Anterior cingulate cortex (tissue), 58 donors: ENCODE measurements at regions not wholly inside any gene's neighbourhood (a gene's known extent, or its start where the extent isn't known, plus 50 kb on each side); places are given as distances from the start of the nearest gene placed in this dataset.

ENCODE experiments used
- DNase-seq, 58 donors: peaks; one replicate each; lab custom pipeline; 2025; lab: John Stamatoyannopoulos, UW

GRCh38 chr11:76277298-76278175 is 71.2 kb upstream of the WNT11 start:
- DNase-seq = no peak

GRCh38 chr11:76276781-76277155 is 70.5 kb upstream of the WNT11 start:
- no peak for DNase-seq

- no peak for DNase-seq
Measured at GRCh38 chr11:76276046-76276780, 69.9 kb upstream of the WNT11 start.

- no peak for DNase-seq
Measured at GRCh38 chr11:76275446-76275845, 69.1 kb upstream of the WNT11 start.

- DNase-seq = no peak
Measured at GRCh38 chr11:76271068-76271467, 64.8 kb upstream of the WNT11 start.

- DNase-seq = no peak
Measured at GRCh38 chr11:76270389-76270788, 64.1 kb upstream of the WNT11 start.

GRCh38 chr11:76269661-76270261 is 63.5 kb upstream of the WNT11 start:
- DNase-seq = no peak

GRCh38 chr11:76269247-76269646 is 62.9 kb upstream of the WNT11 start:
- no peak for DNase-seq

GRCh38 chr11:76268498-76268897 is 62.2 kb upstream of the WNT11 start:
- DNase-seq = no peak

- no peak for DNase-seq
Measured at GRCh38 chr11:76267556-76267955, 61.3 kb upstream of the WNT11 start.

GRCh38 chr11:76266286-76267100 is 60.2 kb upstream of the WNT11 start:
- DNase-seq = no peak

- DNase-seq = no peak
Measured at GRCh38 chr11:76265771-76266241, 59.5 kb upstream of the WNT11 start.

GRCh38 chr11:76263657-76264056 is 57.4 kb upstream of the WNT11 start:
- peak in 18 of 58 donors; percentile 4 to 65 (median 20) for DNase-seq

GRCh38 chr11:76263166-76263565 is 56.9 kb upstream of the WNT11 start:
- peak in 6 of 58 donors; percentile 4 to 50 (median 26) for DNase-seq

GRCh38 chr11:76260296-76260925 is 54.1 kb upstream of the WNT11 start:
- DNase-seq = no peak

GRCh38 chr11:76259299-76259908 is 53.1 kb upstream of the WNT11 start:
- DNase-seq = no peak

- no peak for DNase-seq
Measured at GRCh38 chr11:76257074-76257719, 50.9 kb upstream of the WNT11 start.

- DNase-seq = no peak
Measured at GRCh38 chr11:76256448-76256847, 50.1 kb upstream of the WNT11 start.
